Neural progenitor cell (in vitro differentiated cells): ENCODE measurements at regions not wholly inside any gene's neighbourhood (a gene's known extent, or its start where the extent isn't known, plus 50 kb on each side); places are given as distances from the start of the nearest gene placed in this dataset.

Experiments used
- DNase-seq: peaks from one replicate; pipeline ENCODE4 v3.0.0-alpha.2; 2016; ENCODE audit warnings: low spot score
- H2AFZ ChIP-seq: fragments of 200-600 bp; sonication (generic); replicated peaks from 2 replicates; pipeline ENCODE4 v1.6.1; 2016; ENCODE audit warnings: antibody characterized with exemption
- H3F3A ChIP-seq: fragments of 200-600 bp; sonication (generic); 2 replicates; pipeline ENCODE4 v1.6.1; 2016; ENCODE audit warnings: antibody characterized with exemption, low read depth
- H3K27ac ChIP-seq: fragments of 200-600 bp; sonication (generic); 2 replicates; pipeline ENCODE4 v1.5.1; 2016; ENCODE audit warnings: mild to moderate bottlenecking
- H3K27me3 ChIP-seq: fragments of 200-600 bp; sonication (generic); 2 replicates; pipeline ENCODE4 v1.6.1; 2016; ENCODE audit warnings: mild to moderate bottlenecking, moderate library complexity
- H3K36me3 ChIP-seq: fragments of 200-600 bp; sonication (generic); 2 replicates; pipeline ENCODE4 v1.5.1; 2016
- H3K4me1 ChIP-seq: fragments of 200-600 bp; sonication (generic); 2 replicates; pipeline ENCODE4 v1.6.1; 2016; ENCODE audit warnings: mixed run types
- H3K4me2 ChIP-seq: fragments of 200-600 bp; sonication (generic); 2 replicates; pipeline ENCODE4 v1.6.1; 2016
- H3K4me3 ChIP-seq: fragments of 200-600 bp; sonication (generic); 2 replicates; pipeline ENCODE4 v1.5.1; 2016
- H3K79me2 ChIP-seq: fragments of 200-600 bp; sonication (generic); 2 replicates; pipeline ENCODE4 v1.6.1; 2016; ENCODE audit warnings: low read depth
- H3K9ac ChIP-seq: fragments of 200-600 bp; sonication (generic); 2 replicates; pipeline ENCODE4 v1.6.1; 2016
- H3K9me3 ChIP-seq: fragments of 200-600 bp; sonication (generic); 2 replicates; pipeline ENCODE4 v1.5.1; 2016; ENCODE audit warnings: low read depth
- H4K20me1 ChIP-seq: fragments of 200-600 bp; sonication (generic); 2 replicates; pipeline ENCODE4 v1.6.1; 2016; ENCODE audit warnings: low read depth
- H3K27ac Mint-ChIP-seq: 3 replicates; pipeline ENCODE4 v1.8.0; 2021; ENCODE audit warnings: mixed read lengths
- H3K27me3 Mint-ChIP-seq: 2 replicates; pipeline ENCODE4 v1.8.0; 2022; ENCODE audit warnings: low read depth, mild to moderate bottlenecking, inconsistent platforms, moderate library complexity, mixed read lengths; ENCODE audit not compliant: insufficient read depth
- H3K36me3 Mint-ChIP-seq: 3 replicates; pipeline ENCODE4 v1.8.0; 2021; ENCODE audit warnings: mixed read lengths
- H3K4me1 Mint-ChIP-seq: 3 replicates; pipeline ENCODE4 v1.8.0; 2021; ENCODE audit warnings: mixed read lengths
- H3K4me3 Mint-ChIP-seq: 3 replicates; pipeline ENCODE4 v1.8.0; 2021; ENCODE audit warnings: mild to moderate bottlenecking, moderate library complexity, mixed read lengths
- H3K9me3 Mint-ChIP-seq: 3 replicates; pipeline ENCODE4 v1.8.0; 2020; ENCODE audit warnings: mixed read lengths
- CTCF ChIP-seq: fragments of 200-600 bp; sonication (generic); IDR thresholded peaks from 2 replicates; pipeline ENCODE4 v1.5.1; 2017; ENCODE audit warnings: antibody characterized with exemption, mild to moderate bottlenecking
- EZH2 ChIP-seq: fragments of 200-600 bp; sonication (generic); IDR thresholded peaks from 2 replicates; pipeline ENCODE4 v1.6.1; 2017; ENCODE audit warnings: antibody characterized with exemption, mild to moderate bottlenecking, moderate library complexity
- EZH2phosphoT487 ChIP-seq: fragments of 200-600 bp; sonication (generic); IDR thresholded peaks from 2 replicates; pipeline ENCODE4 v1.6.1; 2017; ENCODE audit warnings: antibody characterized with exemption

- Histone ChIP-seq H3K79me2 (no peaks in the 10 kb centered on the region), H3K4me1 (peaks cover 9% of the 10 kb centered on the region), H3K4me2 (peak overlapping the region; percentile 24), H3K36me3 (no peaks in the 10 kb centered on the region), H3K27me3 (no peaks in the 10 kb centered on the region), H3K4me3 (no peak overlapping the region), H3K9me3 (no peaks in the 10 kb centered on the region), H3F3A (peaks cover 15% of the 10 kb centered on the region), H2AFZ (no peak overlapping the region), H3K9ac (no peak overlapping the region), H4K20me1 (no peaks in the 10 kb centered on the region), H3K27ac (peak overlapping the region; percentile 70)
- Mint-ChIP-seq H3K4me3 (no peak overlapping the region), H3K27ac (no peak overlapping the region), H3K36me3 (peaks cover 3% of the 10 kb centered on the region), H3K9me3 (peaks cover 35% of the 10 kb centered on the region), H3K4me1 (peaks cover 3% of the 10 kb centered on the region), H3K27me3 (peaks cover 3% of the 10 kb centered on the region)
- no peak for TF ChIP-seq CTCF
- TF ChIP-seq EZH2phosphoT487, result no peak
- no peak for TF ChIP-seq EZH2
- DNase-seq, result peak; percentile 15
Measured at GRCh38 chr14:61119006-61119405, 138.0 kb downstream of the SLC38A6 start.

- Histone ChIP-seq H3K36me3 (no peaks in the 10 kb centered on the region), H3K4me2 (no peak overlapping the region), H3K9me3 (no peaks in the 10 kb centered on the region), H3K79me2 (no peaks in the 10 kb centered on the region), H3F3A (peaks cover 22% of the 10 kb centered on the region), H3K27ac (no peak overlapping the region), H3K9ac (no peak overlapping the region), H3K4me1 (peaks cover 13% of the 10 kb centered on the region), H3K4me3 (no peak overlapping the region), H3K27me3 (no peaks in the 10 kb centered on the region), H4K20me1 (no peaks in the 10 kb centered on the region), H2AFZ (no peak overlapping the region)
- TF ChIP-seq EZH2 (no peak), CTCF (no peak), EZH2phosphoT487 (no peak)
- Mint-ChIP-seq H3K9me3 (peaks cover 43% of the 10 kb centered on the region), H3K27me3 (peaks cover 5% of the 10 kb centered on the region), H3K4me1 (peaks cover 13% of the 10 kb centered on the region), H3K27ac (no peak overlapping the region), H3K36me3 (peaks cover 3% of the 10 kb centered on the region), H3K4me3 (no peak overlapping the region)
- no peak for DNase-seq
Measured at GRCh38 chr14:61116369-61116768, 135.3 kb downstream of the SLC38A6 start.

- H3K4me2 ChIP-seq, result no peak overlapping the region
- no peaks in the 10 kb centered on the region for H3K9me3 ChIP-seq
- no peak for DNase-seq
- H3K27ac ChIP-seq, result no peak overlapping the region
- peaks cover 20% of the 10 kb centered on the region for H3K4me1 ChIP-seq
- Mint-ChIP-seq H3K27ac (peak overlapping the region; percentile 14), H3K4me1 (peaks cover 33% of the 10 kb centered on the region), H3K27me3 (peaks cover 7% of the 10 kb centered on the region), H3K4me3 (peak overlapping the region; percentile 1), H3K36me3 (peaks cover 5% of the 10 kb centered on the region), H3K9me3 (peaks cover 36% of the 10 kb centered on the region)
- no peaks in the 10 kb centered on the region for H4K20me1 ChIP-seq
- no peaks in the 10 kb centered on the region for H3K36me3 ChIP-seq
- no peak overlapping the region for H2AFZ ChIP-seq
- H3K79me2 ChIP-seq, result no peaks in the 10 kb centered on the region
- H3K9ac ChIP-seq, result no peak overlapping the region
- H3K4me3 ChIP-seq, result no peak overlapping the region
- no peak for TF ChIP-seq EZH2
- no peak for TF ChIP-seq CTCF
- no peak for TF ChIP-seq EZH2phosphoT487
- peaks cover 12% of the 10 kb centered on the region for H3F3A ChIP-seq
- H3K27me3 ChIP-seq, result no peaks in the 10 kb centered on the region
Measured at GRCh38 chr14:61113561-61114225, 132.6 kb downstream of the SLC38A6 start.
